Endothelial cell of umbilical vein (primary cell): ENCODE measurements at regions not wholly inside any gene's neighbourhood (a gene's known extent, or its start where the extent isn't known, plus 50 kb on each side); places are given as distances from the start of the nearest gene placed in this dataset.

ENCODE experiments used
- BruUV-seq: library from RNA; stranded (reverse); fragments of 400-500 nt; replicated peaks from 2 replicates; lab custom pipeline; 2021; lab: Mats Ljungman, UMichigan
- CTCF ChIA-PET: fragments of 300-600, 350-600 bp; sonication (Branson Sonifier 250); formaldehyde crosslinking; loops from one replicate; lab custom pipeline; 2021; ENCODE audit warnings: antibody characterized with exemption, inconsistent platforms; lab: Charles Lee
- POLR2A ChIA-PET: fragments of 300-600, 350-600 bp; sonication (Branson Sonifier 250); formaldehyde crosslinking; loops from one replicate; lab custom pipeline; 2021; ENCODE audit warnings: antibody characterized with exemption, inconsistent platforms; lab: Charles Lee
- DNase-seq: peaks from one replicate; pipeline ENCODE4 v3.0.0-alpha.2; 2011; ENCODE audit warnings: low read depth, low spot score
- FAIRE-seq: peaks from 2 replicates; lab custom pipeline; 2011; peaks lifted over from hg19 to GRCh38; lab: Jason Lieb, UNC
- H2AFZ ChIP-seq: 2 replicates; pipeline ENCODE4 v1.6.0; 2012; ENCODE audit warnings: low read depth, low read length, control low read depth, inconsistent platforms
- H3K27ac ChIP-seq: 2 replicates; pipeline ENCODE4 v1.5.1; 2011; ENCODE audit warnings: low read depth, mild to moderate bottlenecking, control low read depth, low read length, moderate library complexity; ENCODE audit not compliant: insufficient read depth
- H3K27me3 ChIP-seq, 2 experiments: 2 replicates each; pipeline versions ENCODE4 v1.6.0 to v1.6.1; 2011; ENCODE audit warnings: low read length in 2 of 2, mixed read lengths in 1 of 2; ENCODE audit not compliant: control insufficient read depth in 2 of 2, insufficient read depth in 2 of 2
- H3K36me3 ChIP-seq, 2 experiments: 2 replicates in 1 of 2; 3 replicates in 1 of 2; pipeline ENCODE4 v1.5.1; 2011; ENCODE audit warnings: low read length in 2 of 2, mild to moderate bottlenecking in 1 of 2, moderate library complexity in 1 of 2; ENCODE audit not compliant: control insufficient read depth in 2 of 2, insufficient read depth in 2 of 2; ENCODE audit errors: extremely low read depth in 1 of 2
- H3K4me1 ChIP-seq: 3 replicates; pipeline ENCODE4 v1.5.1; 2011; ENCODE audit warnings: mild to moderate bottlenecking, low read length; ENCODE audit not compliant: control insufficient read depth, insufficient read depth; ENCODE audit errors: extremely low read depth
- H3K4me2 ChIP-seq: 2 replicates; pipeline ENCODE4 v1.6.1; 2011; ENCODE audit warnings: low read length, control low read depth, mixed read lengths; ENCODE audit not compliant: insufficient read depth
- H3K4me3 ChIP-seq, 3 experiments: fragments of 200-600 bp in 1 of 3; sonication (generic), shearing (Covaris generic) in 1 of 3; replicated peaks in 1 of 3; 2 replicates each; pipeline ENCODE4 v1.5.1; 2011 to 2016; ENCODE audit warnings: control low read depth in 3 of 3, low read length in 3 of 3, mild to moderate bottlenecking in 2 of 3, inconsistent platforms in 1 of 3, low read depth in 1 of 3, moderate library complexity in 1 of 3; ENCODE audit not compliant: insufficient read depth in 1 of 3
- H3K79me2 ChIP-seq: 2 replicates; pipeline ENCODE4 v1.6.0; 2012; ENCODE audit warnings: low read length, inconsistent platforms; ENCODE audit not compliant: control insufficient read depth, insufficient read depth
- H3K9ac ChIP-seq: replicated peaks from 2 replicates; pipeline ENCODE3; 2011; ENCODE audit warnings: low read length, control low read depth; ENCODE audit not compliant: insufficient read depth; ENCODE audit errors: extremely low read depth
- H3K9me1 ChIP-seq: replicated peaks from 3 replicates; pipeline ENCODE4 v1.6.0; 2011; ENCODE audit warnings: mild to moderate bottlenecking, low read length; ENCODE audit not compliant: control insufficient read depth, insufficient read depth; ENCODE audit errors: extremely low read depth
- H3K9me3 ChIP-seq: replicated peaks from 2 replicates; pipeline ENCODE4 v1.5.1; 2012; ENCODE audit warnings: low read length, inconsistent platforms; ENCODE audit not compliant: control insufficient read depth, insufficient read depth
- H4K20me1 ChIP-seq: replicated peaks from 2 replicates; pipeline ENCODE3; 2011; ENCODE audit warnings: mild to moderate bottlenecking, low read length; ENCODE audit not compliant: control insufficient read depth, insufficient read depth; ENCODE audit errors: extremely low read depth
- CTCF ChIP-seq, 2 donors: IDR thresholded peaks; 1 replicate in 1 of 2; 2 replicates in 1 of 2; pipeline ENCODE4 v1.5.1; 2011; ENCODE audit warnings: low read length in 2 of 2, mild to moderate bottlenecking in 2 of 2, moderate library complexity in 2 of 2, control low read depth in 1 of 2, inconsistent platforms in 1 of 2, low read depth in 1 of 2; ENCODE audit not compliant: insufficient read depth in 1 of 2; ENCODE audit errors: extremely low read depth in 1 of 2
- EZH2 ChIP-seq: IDR thresholded peaks from 2 replicates; pipeline ENCODE4 v1.6.1; 2012; ENCODE audit warnings: borderline replicate concordance, low read depth, mild to moderate bottlenecking, moderate library complexity, low read length, inconsistent platforms; ENCODE audit not compliant: severe bottlenecking
- FOS ChIP-seq: IDR thresholded peaks from 2 replicates; pipeline ENCODE4 v1.6.1; 2011; ENCODE audit warnings: mild to moderate bottlenecking, low read length, moderate library complexity, borderline replicate concordance; ENCODE audit not compliant: insufficient read depth
- JUN ChIP-seq: IDR thresholded peaks from 2 replicates; pipeline ENCODE4 v1.6.1; 2011; ENCODE audit warnings: borderline replicate concordance, low read depth; ENCODE audit not compliant: insufficient read length, insufficient read depth
- MAX ChIP-seq: IDR thresholded peaks from 2 replicates; pipeline ENCODE4 v1.6.1; 2011; ENCODE audit not compliant: insufficient read depth, insufficient read length
- MYC ChIP-seq: IDR thresholded peaks from one replicate; pipeline ENCODE4 v1.6.1; 2011; ENCODE audit warnings: mild to moderate bottlenecking, low read depth, low read length
- POLR2A ChIP-seq: IDR thresholded peaks from 2 replicates; pipeline ENCODE4 v1.6.1; 2012; ENCODE audit warnings: low read depth, mild to moderate bottlenecking, control low read depth, low read length
- POLR2AphosphoS5 ChIP-seq: IDR thresholded peaks from 2 replicates; pipeline ENCODE4 v1.6.1; 2012; ENCODE audit warnings: low read depth, mild to moderate bottlenecking, control low read depth, low read length, moderate library complexity; ENCODE audit not compliant: insufficient read depth
- dilution Hi-C: fragments of 300-500 bp; cut with MboI; formaldehyde crosslinking; loops from one replicate; pipeline ENCODE4 v1.15.0; 2019; ENCODE audit warnings: low sequenced_read_pairs; ENCODE audit not compliant: extremely low pct_ligation_motif_present
- intact Hi-C: fragments of 100-400 bp; cut with micrococcal nuclease; formaldehyde crosslinking; loops from one replicate; pipeline ENCODE4 v1.10.0; 2022

- no TSS peak for BruUV-seq
- H3K27me3 ChIP-seq, result no peaks in the 10 kb centered on the region
- no peak for DNase-seq
- FAIRE-seq, result no peak
- no peak overlapping the region for H2AFZ ChIP-seq
- intact Hi-C loops (no loop called here), dilution Hi-C loops (no loop called here)
- no peak overlapping the region for H3K27ac ChIP-seq
- no peaks in the 10 kb centered on the region for H3K9me1 ChIP-seq
- ChIA-PET CTCF (no interaction called here), POLR2A (no interaction called here)
- H3K4me2 ChIP-seq, result no peak overlapping the region
- no peaks in the 10 kb centered on the region for H4K20me1 ChIP-seq
- H3K36me3 ChIP-seq, result no peaks in the 10 kb centered on the region
- H3K4me1 ChIP-seq, result no peaks in the 10 kb centered on the region
- no peaks in the 10 kb centered on the region for H3K9me3 ChIP-seq
- TF ChIP-seq FOS, result no peak
- TF ChIP-seq POLR2AphosphoS5, result no peak
- no peak for TF ChIP-seq JUN
- TF ChIP-seq MYC, result no peak
- no peak for TF ChIP-seq MAX
- TF ChIP-seq EZH2, result no peak
- TF ChIP-seq CTCF (IDR thresholded peaks at IDR 0.05; ENCODE audit: extremely low read depth in 1 of 2, insufficient read depth in 1 of 2, low read depth in 1 of 2, low read length in 2 of 2), result no peak
- TF ChIP-seq POLR2A, result no peak
- no peak overlapping the region for H3K4me3 ChIP-seq
- no peaks in the 10 kb centered on the region for H3K79me2 ChIP-seq
- H3K9ac ChIP-seq, result no peak overlapping the region
Measured at GRCh38 chr6:117174835-117175360, 90.5 kb upstream of the VGLL2 start.
